ENCODE measurements at regions not wholly inside any gene's neighbourhood (a gene's known extent, or its start where the extent isn't known, plus 50 kb on each side); places are given as distances from the start of the nearest gene placed in this dataset.

- no peak for DNase-seq (ENCODE audit: low read depth)
Measured at GRCh38 chr3:459311-459670, 262.7 kb downstream of the CHL1 start.

- DNase-seq (ENCODE audit: low read depth): no peak
Measured at GRCh38 chr3:461006-461405, 264.4 kb downstream of the CHL1 start.

DNA sequence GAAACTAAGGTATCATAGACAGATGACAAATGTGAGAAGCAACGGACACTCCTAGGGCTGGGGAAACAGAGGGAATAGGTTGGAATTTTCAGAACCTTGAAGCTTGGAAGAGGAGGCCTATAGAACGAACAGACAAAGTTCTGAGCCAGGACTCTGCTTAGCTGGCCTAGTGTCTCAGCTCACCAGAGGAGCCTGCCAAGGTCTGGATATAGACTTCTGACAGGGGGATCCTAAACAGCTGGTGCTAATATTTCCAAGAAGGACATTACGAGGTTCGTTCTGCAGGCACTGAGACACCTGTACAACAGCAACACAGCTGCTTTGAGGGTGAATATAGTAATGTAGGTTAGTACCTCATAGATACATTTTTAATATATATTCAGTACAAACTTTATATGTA is 266.3 kb downstream of the CHL1 start:
- no peak for DNase-seq (ENCODE audit: low read depth)

GRCh38 chr3:463252-464192 is 267.0 kb downstream of the CHL1 start:
- DNase-seq (ENCODE audit: low read depth): no peak

- DNase-seq (ENCODE audit: low read depth): no peak
Measured at GRCh38 chr3:464255-464654, 267.7 kb downstream of the CHL1 start.

DNA sequence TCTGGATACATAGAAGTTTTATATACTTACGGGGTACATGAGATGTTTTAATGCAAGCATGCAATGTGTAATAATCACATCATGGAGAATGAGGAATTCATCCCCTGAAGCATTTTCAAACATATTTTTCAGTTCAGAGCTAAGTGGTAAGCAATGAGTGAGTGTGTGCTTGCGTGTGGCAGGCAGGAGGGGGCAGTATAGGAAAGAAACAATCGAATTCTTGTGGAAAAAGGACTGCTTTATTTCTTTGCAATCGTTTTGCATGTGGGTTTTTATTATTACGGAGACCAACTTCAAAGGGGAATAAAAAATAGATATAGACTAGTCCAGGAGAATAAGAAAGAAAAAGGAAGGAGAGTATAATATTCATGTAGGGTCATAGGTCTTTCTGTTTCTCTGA is 271.6 kb downstream of the CHL1 start:
- DNase-seq (ENCODE audit: low read depth): no peak

DNA sequence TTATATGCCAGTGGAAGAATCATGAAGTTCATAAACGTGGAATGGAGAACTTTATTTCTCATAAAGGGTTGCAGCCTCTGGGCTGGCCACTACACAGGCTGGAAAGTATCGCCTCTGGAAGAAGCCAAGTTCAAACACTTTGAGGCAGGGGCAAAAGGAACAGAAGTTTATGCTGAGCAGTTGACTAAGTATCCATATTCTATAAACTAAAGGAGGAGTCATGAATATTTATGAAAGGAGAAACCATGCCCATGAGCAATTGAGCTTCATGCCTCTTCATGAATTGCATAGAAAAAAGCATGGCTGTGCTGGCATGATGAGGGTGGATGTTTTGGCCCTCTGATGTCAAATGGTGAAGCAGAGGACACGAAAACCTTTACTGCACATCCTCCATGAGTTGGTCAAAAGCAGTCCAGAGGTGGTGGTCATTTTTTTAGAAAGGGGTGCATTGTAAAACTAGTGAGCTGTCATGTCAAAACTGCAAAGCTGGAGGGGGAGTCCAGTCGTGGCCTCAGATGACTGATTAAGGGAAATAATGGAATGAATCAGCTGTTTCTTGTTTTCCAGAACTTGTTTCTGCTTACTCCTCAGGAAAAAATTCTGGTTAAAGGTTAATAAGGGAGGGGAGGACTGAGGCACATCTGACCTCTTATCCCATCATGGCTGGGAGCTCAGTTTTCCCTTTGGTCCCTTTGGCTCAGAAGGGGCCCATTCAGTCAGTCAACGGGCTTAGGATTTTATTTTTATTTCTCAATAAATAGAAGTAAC is 276.7 kb downstream of the CHL1 start:
- peak; percentile 92 for DNase-seq (ENCODE audit: low read depth)

- peak; percentile 53 for DNase-seq (ENCODE audit: low read depth)
Measured at GRCh38 chr3:474828-475227, 278.3 kb downstream of the CHL1 start.

DNA sequence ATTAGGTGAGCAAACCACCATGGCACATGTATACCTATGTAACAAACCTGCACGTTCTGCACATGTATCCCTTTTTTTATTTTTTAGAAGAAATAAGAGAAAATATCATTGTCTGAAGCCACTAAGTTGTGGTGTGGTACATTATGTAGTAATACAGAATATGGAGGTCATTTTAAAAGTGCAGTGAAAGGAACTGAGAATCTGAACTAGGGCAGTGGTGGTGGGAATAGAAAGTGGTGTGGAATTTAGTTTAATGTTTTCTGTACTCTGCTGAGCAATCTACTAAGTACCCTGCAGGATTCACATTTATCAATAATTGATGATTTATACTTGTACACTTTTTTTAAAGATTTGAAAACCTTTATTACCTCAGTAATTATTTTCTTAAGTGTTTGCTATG is 283.5 kb downstream of the CHL1 start:
- DNase-seq (ENCODE audit: low read depth): no peak

GRCh38 chr3:481111-481510 is 284.5 kb downstream of the CHL1 start:
- DNase-seq (ENCODE audit: low read depth): no peak

- peak; percentile 50 for DNase-seq (ENCODE audit: low read depth)
Measured at GRCh38 chr3:481680-482079, 285.1 kb downstream of the CHL1 start.

GRCh38 chr3:482479-482878 is 285.9 kb downstream of the CHL1 start:
- DNase-seq (ENCODE audit: low read depth): no peak

DNA sequence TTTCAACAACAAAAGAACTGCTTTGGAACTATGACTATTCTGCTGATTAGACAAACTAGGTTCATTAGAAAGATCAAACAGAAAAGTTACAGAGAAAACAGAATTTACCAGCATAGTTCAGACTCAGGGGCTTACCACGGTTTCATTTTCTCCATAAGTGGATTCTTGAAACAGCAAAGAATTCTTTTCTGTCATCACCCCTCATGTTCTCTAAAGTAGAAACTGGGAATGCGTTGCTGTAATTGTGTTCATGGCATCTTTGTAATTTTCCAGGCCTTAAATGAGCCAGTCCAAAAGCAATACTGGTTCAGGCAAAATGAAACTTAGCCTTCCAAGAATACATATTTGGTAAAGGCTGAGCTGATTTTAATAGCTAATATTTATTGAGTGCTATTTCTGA is 287.8 kb downstream of the CHL1 start:
- no peak for DNase-seq (ENCODE audit: low read depth)

DNA sequence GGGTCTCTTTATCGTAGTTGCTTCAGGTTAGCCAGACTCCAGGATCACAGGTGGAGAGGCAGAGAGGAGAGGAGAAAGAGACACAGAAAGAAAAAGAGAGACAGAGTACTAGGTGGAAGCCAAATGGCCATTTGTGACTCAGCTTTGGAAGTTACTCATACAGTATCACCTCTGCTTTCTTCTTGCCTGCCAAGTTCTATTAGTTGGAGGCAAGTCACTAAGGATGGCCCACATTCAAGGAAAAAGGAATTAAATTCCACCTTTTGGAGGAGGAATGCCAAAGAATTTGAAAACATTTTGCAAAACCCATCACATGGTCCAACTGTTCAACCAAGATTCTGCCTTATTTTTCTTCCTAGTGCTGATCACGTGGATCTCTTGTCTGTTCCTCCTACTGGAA is 291.1 kb downstream of the CHL1 start:
- peak; percentile 65 for DNase-seq (ENCODE audit: low read depth)

DNA sequence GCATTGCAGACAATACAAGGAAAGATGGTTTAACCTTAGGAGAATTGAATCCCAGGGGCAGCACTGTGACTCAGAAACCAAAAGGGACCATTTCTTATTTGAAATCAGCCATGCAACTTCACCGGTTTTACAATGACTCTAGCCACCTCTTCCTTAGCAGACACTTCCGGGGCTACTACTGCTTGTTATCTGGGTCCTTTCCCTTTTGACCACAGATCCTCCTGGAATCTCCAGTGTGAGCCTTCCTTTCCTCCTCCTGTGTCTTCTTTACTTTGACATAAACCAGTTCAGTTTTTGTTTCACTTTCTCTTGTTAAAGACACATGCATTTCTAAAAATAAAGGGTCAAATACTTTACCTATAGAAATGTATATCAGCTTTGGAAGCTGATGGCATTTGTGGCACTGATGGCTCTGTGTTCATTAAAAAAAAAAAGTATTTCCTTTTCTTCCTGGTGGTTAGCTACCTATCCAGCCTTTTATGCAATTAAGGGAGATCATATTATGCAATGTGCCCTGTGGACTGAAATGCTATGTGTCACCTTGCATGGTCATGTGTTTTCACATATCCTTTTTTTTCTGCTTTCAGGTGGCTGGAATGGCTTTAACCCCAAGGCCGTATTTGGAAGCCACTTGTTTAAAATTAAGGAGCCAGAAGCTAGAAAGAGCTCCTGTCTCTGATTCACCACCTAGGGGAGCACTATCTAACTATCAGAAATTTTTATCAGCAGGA is 296.2 kb downstream of the CHL1 start:
- DNase-seq (ENCODE audit: low read depth): peak; percentile 91

DNA sequence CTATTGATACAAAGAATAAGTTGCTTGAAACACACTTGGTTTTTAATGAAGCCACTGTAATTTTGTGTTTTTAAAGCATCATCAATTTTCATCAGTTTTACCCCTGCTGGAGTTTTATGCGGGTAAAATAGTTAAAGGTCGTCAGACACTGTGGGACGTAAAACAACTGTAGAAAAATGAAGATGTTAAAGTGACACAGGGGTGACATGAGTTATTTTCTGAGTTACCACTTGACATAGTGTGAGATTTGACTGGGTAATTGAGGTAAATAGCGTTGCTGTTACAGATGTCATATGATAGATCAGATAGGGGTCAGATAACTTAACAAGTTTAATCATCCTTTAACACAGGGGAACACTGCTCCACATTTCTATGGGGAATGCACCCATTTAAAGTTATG is 297.6 kb downstream of the CHL1 start:
- DNase-seq (ENCODE audit: low read depth): no peak

DNA sequence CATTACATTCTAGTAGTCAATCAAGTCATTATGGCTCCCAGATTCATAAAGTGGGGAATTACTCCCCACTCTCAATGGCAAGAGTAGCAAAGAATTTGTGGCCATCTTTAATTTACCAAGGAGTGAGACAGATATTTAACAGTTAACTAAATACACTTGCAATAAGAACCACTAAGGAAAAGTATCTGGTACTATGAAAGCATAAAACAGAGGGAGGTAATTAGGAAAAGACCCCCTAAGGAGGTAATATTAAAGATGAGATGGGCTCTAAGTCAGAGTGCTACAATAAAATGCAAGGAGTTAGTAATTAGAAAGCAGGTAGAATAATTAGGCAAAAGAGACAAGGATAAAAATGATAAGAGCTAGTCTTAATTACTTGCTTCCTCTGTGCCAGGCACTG is 301.9 kb downstream of the CHL1 start:
- no peak for DNase-seq (ENCODE audit: low read depth)

DNA sequence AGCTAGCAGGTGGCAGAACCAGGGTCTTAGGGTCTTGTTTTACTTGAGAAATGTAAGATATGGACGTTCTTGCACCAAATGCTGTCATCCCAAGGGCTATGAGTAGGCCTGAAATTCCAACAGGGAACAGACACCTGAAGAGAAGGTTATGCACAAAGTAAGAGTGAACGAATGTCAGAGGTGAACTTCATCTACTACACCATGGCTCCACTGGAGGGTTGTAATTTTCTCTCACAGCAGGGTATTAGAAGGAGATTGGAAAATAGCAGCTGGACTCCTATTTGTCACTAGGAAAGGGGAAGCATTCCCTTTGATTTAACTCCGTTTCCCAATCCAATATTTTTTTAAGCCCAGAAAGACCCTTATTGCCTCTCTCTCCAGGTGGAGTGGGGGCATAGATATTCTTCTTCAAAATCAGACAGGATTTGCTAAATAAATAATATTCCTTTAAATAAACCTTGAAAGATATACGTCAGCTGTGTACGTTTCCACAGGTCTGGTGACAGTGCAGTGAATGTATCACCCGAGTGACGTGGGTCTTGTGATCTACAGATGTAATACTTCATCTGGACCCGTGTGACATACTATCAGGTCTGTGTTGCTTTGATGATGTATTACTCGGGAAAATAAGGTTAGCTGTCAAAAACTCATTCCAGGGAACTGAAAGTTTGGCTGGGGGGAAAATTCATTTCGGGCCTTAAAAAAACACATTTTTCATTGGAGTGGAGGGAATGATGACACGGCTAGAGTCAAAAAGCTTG is 302.6 kb downstream of the CHL1 start:
- DNase-seq (ENCODE audit: low read depth): no peak

DNA sequence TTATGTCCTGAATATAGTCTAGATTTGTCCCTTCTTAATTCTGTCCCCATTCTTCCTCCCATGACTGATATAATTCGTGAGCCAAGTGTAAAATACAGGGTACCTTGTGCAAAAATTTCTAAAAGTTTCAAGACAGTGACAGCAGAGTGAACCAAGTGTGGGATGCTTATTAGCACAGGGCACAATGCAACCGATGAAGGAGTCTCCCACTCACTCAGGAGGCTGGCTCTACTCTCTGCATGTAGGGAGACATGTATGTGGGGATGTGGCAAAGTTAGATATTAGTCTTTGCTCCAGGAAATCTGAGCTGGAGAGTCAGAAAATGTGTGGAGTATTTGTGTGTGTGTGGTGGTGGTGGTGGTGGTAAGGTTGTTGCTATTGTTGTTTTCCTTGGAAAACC is 305.9 kb downstream of the CHL1 start:
- DNase-seq (ENCODE audit: low read depth): no peak

DNA sequence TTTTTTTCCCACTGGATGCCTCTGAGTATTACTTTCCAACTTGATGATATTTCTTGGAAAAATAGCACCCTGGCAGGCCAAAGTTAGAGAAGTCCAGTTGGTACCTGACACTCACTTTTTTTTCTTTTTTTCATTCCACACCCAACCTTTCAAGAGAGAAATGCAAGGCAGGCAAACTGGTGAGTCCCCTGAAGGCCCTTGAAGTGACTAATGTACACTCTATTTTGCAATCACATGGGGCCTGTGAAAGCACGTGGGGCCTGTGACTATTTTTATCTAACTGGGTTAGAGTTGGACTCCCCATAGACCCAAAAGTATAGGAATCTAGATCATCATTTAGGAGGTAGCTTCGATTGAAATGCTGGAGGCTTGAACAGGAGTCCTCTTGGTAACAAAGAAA is 316.7 kb downstream of the CHL1 start:
- DNase-seq (ENCODE audit: low read depth): peak; percentile 65

GRCh38 chr3:514192-514591 is 317.6 kb downstream of the CHL1 start:
- peak; percentile 35 for DNase-seq (ENCODE audit: low read depth)

GRCh38 chr3:519026-519425 is 322.5 kb downstream of the CHL1 start:
- no peak for DNase-seq (ENCODE audit: low read depth)

All from renal cortical epithelial cell (primary cell).